GM19372 (cell line): ENCODE measurements at regions not wholly inside any gene's neighbourhood (a gene's known extent, or its start where the extent isn't known, plus 50 kb on each side); places are given as distances from the start of the nearest gene placed in this dataset.
"Not testable (repeated sequence)": the region's sequence is repeated elsewhere in the genome, so short reads cannot be mapped to it uniquely, and the experiment has no call there.

Source experiments
- ATAC-seq: cut with Tn5 transposase; IDR thresholded peaks from one replicate; pipeline ENCODE4 v1.9.1; 2021; ENCODE audit warnings: mild to moderate bottlenecking, low read depth, moderate library complexity; ENCODE audit not compliant: unreplicated experiment

GRCh38 chr6:134680433-134680832, 269.5 kb downstream of the ALDH8A1 start:
- no peak for ATAC-seq

DNA sequence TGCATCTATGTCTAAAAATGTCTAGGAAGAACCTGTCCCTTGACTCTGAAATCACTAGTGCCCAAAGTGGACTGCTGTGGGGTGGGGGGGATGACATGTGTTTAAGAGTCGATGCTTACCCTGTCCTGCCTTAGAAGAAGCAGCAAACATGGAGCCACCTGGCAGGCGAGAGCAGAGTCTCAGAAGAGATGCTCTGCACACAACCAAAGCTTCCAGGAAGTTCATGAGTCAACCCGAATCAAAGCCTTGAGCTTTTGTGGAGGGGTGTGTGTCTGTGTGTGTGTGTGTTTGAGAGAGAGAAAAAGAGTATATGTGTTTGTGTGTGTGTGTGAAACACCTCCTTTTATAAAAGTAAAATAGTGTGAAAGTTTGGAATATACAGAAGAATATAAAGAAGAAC, 269.9 kb downstream of the ALDH8A1 start:
- ATAC-seq, result no peak

- no peak for ATAC-seq
Observed at GRCh38 chr6:134678436-134678889, 271.4 kb downstream of the ALDH8A1 start.

DNA sequence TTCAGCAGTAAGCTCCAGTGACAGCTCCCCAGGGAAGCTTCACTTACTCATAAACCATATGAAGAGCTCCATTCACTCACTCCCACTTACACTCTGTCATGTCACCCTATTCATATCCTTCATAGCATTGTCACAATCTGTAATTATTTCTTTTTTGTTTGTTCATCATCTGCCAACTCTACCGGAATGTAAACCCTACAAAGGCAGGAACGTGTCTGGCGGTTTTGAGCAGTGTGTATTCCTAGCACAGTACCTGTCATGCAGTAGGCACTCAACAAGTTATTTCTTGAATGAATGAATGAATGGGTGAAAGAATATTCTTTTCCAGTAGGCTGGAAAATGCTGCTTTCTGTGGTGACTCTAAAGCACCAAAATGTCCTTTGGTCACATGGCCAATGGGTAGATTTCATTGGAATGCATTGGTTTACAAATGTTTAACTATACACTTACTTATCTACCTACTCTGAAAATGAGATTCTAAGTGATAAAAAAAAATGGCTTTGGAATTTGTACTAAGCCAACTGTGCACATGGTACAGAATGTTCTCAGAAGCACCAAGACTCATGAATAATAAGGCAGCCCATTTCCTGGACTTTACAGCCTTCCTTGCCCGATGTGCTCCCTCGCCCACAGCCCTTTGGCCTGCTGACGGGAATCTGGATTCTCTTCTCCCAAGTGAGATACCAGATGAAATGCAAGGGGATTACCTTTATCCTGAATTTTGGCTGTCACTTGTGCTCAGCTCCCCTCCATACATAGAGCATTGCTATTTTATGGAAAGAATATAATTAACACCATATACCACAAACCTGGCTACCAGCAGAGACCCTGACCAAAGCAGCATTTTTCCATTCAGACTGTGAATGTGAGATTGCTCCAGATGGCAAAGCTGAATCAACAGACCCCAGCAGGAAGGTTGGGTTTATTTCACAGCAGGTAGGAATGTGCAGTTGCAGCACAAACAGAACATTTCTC, 273.3 kb downstream of the ALDH8A1 start:
- ATAC-seq, result no peak

DNA sequence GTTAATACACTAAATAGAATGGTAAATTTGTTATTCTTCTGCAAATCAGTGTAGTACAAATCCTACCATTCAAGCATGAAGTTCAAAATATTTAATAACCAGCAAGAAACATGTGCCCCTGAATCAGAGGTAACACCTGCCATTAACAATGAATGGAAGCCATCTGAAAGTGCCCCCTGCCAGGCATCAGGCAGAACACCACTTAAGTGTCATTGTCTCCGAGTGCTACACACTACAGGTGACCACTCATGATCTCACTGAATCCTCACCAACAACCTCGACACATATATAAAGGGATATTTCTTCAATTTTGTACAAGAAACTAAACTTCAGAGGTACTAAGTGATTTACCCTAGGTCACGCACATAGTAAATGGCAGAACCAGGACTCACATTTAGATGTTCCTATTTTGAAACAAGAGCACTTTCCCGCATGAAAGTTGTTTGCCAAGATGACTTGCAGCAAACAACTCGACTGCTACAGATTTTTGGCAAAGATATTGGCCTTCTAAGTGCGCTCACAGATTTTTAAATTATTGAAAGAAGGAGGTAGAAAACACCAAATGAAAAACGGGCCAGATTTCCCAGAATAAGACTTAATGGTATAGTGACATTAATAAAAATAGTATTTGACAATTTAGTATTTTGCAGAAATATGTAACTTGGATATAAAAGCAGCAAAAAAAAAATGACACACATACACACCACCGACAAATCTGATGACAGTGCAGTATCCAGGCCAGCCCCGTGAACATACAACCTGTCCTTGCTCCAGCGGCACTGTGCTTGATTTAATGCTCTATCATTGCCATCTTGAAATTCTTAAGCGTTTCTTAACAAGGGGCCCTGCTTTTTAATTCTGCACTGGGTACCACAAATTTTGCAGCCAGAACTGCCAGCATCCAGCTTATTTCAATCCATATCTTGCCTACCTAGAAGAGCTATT, 274.5 kb downstream of the ALDH8A1 start:
- no peak for ATAC-seq

DNA sequence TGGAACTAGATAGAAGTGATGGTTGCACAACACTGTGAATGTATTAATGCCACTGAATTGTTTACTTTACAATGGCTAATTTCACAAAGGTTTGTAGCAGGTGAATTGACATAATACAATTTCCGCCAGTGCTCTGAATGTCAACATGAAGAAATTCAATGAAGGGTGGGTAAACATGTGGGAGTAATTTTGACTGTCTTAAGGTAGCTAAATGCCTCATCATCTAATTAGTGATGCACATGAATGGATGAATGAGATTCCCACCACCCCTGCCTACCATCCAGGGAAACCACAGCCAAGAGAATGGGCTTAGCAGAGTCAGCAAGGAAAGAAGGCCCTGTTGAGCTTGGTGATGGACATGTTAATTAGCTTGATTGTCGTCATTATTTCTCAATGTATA, 275.3 kb downstream of the ALDH8A1 start:
- no peak for ATAC-seq

DNA sequence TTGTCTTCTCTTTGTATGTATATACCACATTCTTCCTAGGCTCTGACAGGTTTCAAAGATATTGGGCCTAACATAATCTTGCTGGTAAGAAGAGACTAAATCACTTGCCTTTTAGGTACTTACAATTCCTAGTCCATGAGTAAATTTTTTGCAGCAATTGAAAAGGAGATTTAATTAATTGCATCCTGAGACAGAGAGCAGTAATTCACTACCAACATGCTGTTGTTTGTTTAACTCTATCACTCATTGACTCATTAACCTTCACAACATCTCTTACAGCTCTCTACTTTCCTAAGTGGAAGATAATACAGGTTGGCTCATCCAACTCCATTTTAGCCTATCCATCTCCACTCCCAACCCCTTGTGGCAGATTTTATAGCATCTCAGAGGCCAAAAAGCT, 280.4 kb downstream of the ALDH8A1 start:
- ATAC-seq, result no peak

- ATAC-seq, result no peak
Observed at GRCh38 chr6:134667111-134667510, 282.8 kb downstream of the ALDH8A1 start.

GRCh38 chr6:134666125-134666524, 283.8 kb downstream of the ALDH8A1 start:
- no peak for ATAC-seq

- no peak for ATAC-seq
Observed at GRCh38 chr6:134665029-134665723, 284.7 kb downstream of the ALDH8A1 start.

DNA sequence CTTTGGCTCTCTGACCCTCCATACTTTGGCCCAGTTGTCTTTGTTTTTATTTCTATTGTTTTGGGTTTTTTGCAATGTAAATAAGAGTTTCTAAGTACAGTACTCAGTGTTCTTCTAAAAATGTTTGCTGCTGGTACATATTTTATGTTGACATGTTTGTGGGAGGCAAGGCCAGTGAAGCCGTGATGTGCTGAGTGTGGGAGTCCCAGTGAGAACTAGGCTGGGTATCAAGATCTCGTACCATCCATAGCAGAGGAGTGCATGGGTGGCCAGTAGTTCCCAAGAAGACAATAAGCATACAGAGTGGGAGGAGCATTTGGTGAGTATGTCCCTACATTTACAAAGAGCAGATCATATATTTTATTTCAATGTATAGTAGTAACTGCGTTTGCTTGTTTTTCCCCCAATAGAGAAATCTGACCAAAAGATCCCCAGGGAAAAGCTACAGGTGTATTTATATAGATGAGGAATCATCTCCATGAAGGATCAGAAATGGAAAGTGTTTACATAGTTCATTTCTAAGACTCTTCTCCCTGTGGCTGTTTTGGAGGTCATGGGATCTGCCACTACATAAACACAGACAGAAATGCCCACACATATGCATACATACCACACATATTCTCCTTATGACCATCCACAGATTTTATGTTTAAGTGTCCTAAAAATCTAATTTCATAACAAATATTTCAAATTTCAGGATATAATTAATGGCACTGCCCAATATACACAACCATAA, 285.9 kb downstream of the ALDH8A1 start:
- no peak for ATAC-seq

DNA sequence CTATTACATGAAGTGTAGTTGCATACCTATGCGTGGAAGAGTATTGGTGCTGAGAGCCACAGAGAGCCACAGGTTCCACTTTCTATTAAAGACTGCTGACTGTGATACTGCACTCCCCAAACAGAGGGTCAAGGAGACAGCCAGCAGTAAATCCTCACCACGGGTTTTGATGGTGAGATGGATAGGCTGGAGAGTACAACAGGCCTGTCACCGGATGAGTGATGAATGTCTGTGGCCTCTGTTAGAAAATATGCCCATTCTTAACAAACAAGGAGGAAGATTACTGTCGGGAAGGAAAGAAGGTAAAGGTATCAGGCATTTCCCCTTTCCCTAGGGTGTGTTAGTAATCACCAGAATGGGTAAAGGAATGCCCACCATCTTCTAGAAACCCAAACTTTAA, 286.5 kb downstream of the ALDH8A1 start:
- ATAC-seq, result no peak

GRCh38 chr6:134662077-134662700, 287.7 kb downstream of the ALDH8A1 start:
- no peak for ATAC-seq

GRCh38 chr6:134659885-134660284, 290.0 kb downstream of the ALDH8A1 start:
- not testable (repeated sequence) for ATAC-seq

GRCh38 chr6:134658596-134658995, 291.3 kb downstream of the ALDH8A1 start:
- ATAC-seq, result no peak

DNA sequence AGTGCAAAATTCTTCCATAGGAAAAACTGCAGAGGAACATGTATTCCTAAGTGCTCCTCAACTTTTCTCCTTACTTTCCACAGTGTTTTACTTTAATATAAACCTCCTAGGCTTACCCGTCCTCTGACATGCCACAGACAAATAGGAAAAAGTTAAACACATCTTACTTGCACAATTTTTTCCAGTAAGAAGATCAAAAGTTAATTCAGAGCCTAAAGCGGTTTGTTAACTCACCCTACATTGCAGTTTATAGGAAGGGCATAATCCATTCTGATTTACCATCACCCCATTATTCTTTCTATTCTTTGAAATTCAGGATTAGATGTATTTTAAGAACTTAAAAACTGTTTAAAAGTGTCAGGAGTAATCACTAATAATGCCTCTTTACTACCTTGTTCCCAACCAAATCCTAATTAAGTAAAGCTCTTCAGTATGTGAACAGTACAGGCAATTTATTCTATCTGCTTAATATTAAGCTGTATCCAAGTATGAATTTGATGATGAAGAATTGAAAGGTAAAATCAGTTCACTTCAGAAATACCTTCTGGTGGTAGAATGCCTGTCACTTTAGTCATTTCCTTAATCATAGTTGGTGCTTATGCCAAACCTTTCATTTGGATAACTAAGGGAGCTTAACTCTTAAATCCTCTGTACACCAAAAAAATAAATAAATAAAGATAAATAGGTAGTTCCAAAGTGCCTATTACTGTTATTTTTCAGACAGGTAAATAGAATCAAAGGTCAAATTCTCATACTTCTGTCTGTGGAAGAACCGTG, 292.0 kb downstream of the ALDH8A1 start:
- no peak for ATAC-seq

DNA sequence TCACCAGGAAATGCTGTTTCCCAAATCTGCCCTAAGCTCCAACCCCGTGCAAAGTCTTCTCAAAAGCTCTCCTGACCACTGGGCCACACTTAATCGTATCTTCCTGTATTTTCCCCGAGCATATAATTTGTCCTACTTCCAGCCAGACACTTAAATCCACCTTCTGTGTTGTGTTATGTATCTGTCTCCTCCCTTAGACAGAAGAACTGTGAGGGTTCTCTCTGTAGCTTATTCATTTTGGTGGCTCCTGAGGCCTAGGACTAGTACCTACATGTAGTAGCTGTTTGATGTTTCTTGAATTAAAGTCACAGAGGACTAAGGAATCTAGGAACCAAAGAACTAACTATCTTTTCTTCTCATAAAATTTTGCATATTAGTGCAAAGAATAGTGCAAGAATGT, 292.6 kb downstream of the ALDH8A1 start:
- ATAC-seq, result no peak

DNA sequence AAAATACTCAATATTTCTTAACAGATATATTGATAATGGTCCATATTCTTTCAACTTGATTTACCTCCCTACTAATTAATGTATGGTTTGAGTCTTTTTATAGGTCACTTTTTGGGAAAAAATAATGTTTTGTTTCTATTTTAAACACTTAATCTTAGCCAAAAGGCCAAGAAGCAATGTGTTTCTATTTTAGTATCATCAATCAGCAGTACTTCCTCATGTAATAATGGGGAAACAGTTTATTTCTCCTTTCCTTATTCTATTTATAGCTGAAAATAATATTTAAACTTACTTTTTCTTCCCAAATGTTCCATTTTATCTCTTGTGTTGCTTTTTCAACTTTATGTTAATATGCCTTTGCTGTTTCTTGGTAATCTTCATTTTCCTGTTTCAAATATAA, 295.1 kb downstream of the ALDH8A1 start:
- ATAC-seq, result no peak

DNA sequence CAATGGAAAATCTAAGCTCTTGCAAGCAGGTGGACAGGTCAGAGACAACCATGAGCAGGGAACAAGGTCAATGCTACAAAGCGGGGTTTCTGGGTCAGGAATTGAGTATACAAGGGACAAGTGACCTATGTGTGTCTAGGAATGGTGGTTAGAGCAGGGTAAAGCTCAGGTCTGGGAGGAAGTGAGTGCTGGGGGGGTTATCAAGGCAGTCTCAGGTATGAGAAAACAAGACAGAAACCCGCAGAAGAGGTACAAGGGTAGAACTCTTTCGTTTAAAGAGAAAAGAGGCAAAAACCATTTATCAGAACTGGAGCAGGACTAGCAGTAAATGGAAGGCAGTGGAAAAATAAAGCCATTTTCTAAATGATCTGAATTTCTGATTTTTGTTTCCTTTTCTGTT, 298.4 kb downstream of the ALDH8A1 start:
- no peak for ATAC-seq
